ENCODE measurements at regions not wholly inside any gene's neighbourhood (a gene's known extent, or its start where the extent isn't known, plus 50 kb on each side); places are given as distances from the start of the nearest gene placed in this dataset.

GRCh38 chr5:143480001-143480400 is 76.5 kb upstream of the NR3C1 start:
- no peak for TF ChIP-seq REST (IDR thresholded peaks at IDR 0.05; ENCODE audit: insufficient replicate concordance, low read depth)
- TF ChIP-seq SPI1 (IDR thresholded peaks at IDR 0.05; ENCODE audit: borderline replicate concordance, low read depth): no peak
- TF ChIP-seq, protein P1, sequence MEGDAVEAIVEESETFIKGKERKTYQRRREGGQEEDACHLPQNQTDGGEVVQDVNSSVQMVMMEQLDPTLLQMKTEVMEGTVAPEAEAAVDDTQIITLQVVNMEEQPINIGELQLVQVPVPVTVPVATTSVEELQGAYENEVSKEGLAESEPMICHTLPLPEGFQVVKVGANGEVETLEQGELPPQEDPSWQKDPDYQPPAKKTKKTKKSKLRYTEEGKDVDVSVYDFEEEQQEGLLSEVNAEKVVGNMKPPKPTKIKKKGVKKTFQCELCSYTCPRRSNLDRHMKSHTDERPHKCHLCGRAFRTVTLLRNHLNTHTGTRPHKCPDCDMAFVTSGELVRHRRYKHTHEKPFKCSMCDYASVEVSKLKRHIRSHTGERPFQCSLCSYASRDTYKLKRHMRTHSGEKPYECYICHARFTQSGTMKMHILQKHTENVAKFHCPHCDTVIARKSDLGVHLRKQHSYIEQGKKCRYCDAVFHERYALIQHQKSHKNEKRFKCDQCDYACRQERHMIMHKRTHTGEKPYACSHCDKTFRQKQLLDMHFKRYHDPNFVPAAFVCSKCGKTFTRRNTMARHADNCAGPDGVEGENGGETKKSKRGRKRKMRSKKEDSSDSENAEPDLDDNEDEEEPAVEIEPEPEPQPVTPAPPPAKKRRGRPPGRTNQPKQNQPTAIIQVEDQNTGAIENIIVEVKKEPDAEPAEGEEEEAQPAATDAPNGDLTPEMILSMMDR (IDR thresholded peaks at IDR 0.05; ENCODE audit: insufficient read depth, low read length): no peak
- TF ChIP-seq GABPA (IDR thresholded peaks at IDR 0.05; ENCODE audit: low read depth): no peak
- no peak for TF ChIP-seq POLR2AphosphoS5 (IDR thresholded peaks at IDR 0.05; ENCODE audit: low read depth)
- H3K4me3 ChIP-seq (replicated peaks; ENCODE audit: insufficient read depth, low read length): no peak overlapping the region
- no peaks in the 10 kb centered on the region for H3K27me3 ChIP-seq (ENCODE audit: insufficient read depth, poor library complexity, severe bottlenecking)
- no peak for DNase-seq (ENCODE audit: low read depth in 1 of 2, low spot score in 1 of 2)
- H3K27ac ChIP-seq (replicated peaks): no peak overlapping the region

DNA sequence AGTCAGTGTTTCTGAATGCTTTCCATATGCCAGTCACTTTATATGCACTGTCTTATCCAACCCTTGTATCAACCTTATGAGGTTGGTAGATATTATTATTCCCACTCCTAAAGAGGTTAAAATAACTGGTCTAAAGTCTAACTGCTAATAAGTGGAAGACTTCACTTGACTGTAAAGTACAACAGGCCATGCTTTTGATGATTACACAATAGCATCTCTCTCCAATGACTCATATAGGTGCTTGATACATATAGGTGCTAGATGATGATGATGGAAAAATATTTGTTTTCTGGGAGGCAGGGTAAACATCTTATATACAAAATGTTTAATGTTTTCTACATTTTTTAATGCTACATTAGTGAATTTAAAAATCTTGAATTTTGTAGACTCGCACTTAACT is 75.9 kb upstream of the NR3C1 start:
- no peak for DNase-seq (ENCODE audit: low read depth in 1 of 2, low spot score in 1 of 2)
- H3K27ac ChIP-seq (replicated peaks): no peak overlapping the region
- TF ChIP-seq REST (IDR thresholded peaks at IDR 0.05; ENCODE audit: insufficient replicate concordance, low read depth): no peak
- TF ChIP-seq POLR2AphosphoS5 (IDR thresholded peaks at IDR 0.05; ENCODE audit: low read depth): no peak
- TF ChIP-seq GABPA (IDR thresholded peaks at IDR 0.05; ENCODE audit: low read depth): no peak
- no peak for TF ChIP-seq SPI1 (IDR thresholded peaks at IDR 0.05; ENCODE audit: borderline replicate concordance, low read depth)
- TF ChIP-seq, protein P1 (IDR thresholded peaks at IDR 0.05; ENCODE audit: insufficient read depth, low read length): no peak

DNA sequence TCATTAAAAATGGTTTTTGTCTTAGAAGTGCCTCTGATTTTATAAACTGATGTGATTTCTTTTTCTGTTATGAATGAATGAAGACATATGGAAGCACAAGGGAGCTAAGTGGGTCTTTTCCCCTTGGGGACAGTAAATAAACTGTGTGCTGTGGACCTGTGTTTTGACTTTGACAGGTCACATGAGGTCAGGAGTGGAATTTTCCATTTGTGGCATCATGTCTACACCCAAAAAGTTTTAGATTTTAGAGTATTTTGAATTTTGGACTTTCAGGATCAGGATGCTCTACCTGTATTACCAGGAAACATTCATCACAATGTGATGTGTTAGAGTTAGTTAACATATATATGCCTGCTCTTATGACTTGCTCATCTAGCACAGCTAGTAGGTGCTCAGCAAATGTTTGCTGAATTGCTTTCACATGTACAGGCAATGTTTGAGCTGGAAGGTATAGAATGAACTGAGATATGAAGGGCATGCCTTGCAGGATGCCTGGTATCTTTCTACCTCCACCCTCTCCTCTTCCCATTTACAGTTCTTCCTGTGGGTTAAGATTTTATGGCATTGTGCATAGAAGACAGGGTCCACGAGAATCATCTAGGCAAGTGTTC is 73.2 kb upstream of the NR3C1 start:
- no peak for DNase-seq (ENCODE audit: low read depth in 1 of 2, low spot score in 1 of 2)
- Histone ChIP-seq H3K27ac (replicated peaks) (no peak overlapping the region), H3K4me3 (replicated peaks; ENCODE audit: insufficient read depth, low read length) (no peak overlapping the region), H3K27me3 (ENCODE audit: insufficient read depth, poor library complexity, severe bottlenecking) (no peaks in the 10 kb centered on the region)
- TF ChIP-seq POLR2AphosphoS5 (IDR thresholded peaks at IDR 0.05; ENCODE audit: low read depth) (no peak), GABPA (IDR thresholded peaks at IDR 0.05; ENCODE audit: low read depth) (no peak), SPI1 (IDR thresholded peaks at IDR 0.05; ENCODE audit: borderline replicate concordance, low read depth) (no peak), REST (IDR thresholded peaks at IDR 0.05; ENCODE audit: insufficient replicate concordance, low read depth) (no peak)
- TF ChIP-seq, protein P1 (IDR thresholded peaks at IDR 0.05; ENCODE audit: insufficient read depth, low read length): no peak

More for the DNA sequence above, 75.9 kb upstream of the NR3C1 start:
- Histone ChIP-seq H3K27me3 (ENCODE audit: insufficient read depth, poor library complexity, severe bottlenecking) (no peaks in the 10 kb centered on the region), H3K4me3 (replicated peaks; ENCODE audit: insufficient read depth, low read length) (no peak overlapping the region)

All from HL-60 (cell line).